ENCODE measurements at regions not wholly inside any gene's neighbourhood (a gene's known extent, or its start where the extent isn't known, plus 50 kb on each side); places are given as distances from the start of the nearest gene placed in this dataset.

DNA sequence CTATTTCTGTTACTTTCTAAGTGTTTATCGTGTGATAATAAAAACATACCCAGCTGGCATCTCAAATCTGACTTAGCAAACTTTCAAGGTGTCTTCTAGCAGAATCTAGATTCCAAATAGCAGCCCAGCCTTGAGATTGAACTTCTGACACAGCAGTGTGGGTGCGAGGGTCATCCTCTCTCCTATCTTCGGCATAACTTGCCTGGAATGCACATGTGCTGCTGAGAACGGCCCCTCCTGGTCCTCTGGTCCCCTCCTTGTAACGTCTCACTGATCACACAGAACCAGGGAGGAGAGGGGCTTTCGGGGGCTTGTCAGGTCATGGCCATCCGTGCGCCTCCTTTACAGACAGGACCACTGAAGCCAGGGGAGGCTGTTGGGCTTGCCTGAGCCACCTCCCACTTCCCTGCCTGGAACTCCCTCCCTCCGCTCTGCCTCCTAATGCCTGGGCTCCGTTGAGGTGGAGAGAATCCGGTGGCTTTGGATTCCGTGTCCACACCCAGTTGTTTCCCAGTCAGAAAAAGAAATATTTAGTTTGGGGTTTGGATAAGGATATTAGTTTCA lies 344.4 kb upstream of the C2CD4B start:
- H3K27ac ChIP-seq (ENCODE audit: low read depth in 1 of 2, low read length in 2 of 2): no peak overlapping the region
- no peak for DNase-seq (ENCODE audit: low spot score)
- WGBS: 85% methylated on average over 12 of the region's 12 CpGs
- H3K4me1 ChIP-seq (ENCODE audit: control insufficient read depth in 4 of 4, insufficient read depth in 4 of 4, low read length in 3 of 4): peaks cover 2 to 14% (median 11%) of the 10 kb centered on the region in 4 donors
- TF ChIP-seq, protein P1, sequence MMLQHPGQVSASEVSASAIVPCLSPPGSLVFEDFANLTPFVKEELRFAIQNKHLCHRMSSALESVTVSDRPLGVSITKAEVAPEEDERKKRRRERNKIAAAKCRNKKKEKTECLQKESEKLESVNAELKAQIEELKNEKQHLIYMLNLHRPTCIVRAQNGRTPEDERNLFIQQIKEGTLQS (IDR thresholded peaks at IDR 0.05): no peak
- TF ChIP-seq, protein P2, sequence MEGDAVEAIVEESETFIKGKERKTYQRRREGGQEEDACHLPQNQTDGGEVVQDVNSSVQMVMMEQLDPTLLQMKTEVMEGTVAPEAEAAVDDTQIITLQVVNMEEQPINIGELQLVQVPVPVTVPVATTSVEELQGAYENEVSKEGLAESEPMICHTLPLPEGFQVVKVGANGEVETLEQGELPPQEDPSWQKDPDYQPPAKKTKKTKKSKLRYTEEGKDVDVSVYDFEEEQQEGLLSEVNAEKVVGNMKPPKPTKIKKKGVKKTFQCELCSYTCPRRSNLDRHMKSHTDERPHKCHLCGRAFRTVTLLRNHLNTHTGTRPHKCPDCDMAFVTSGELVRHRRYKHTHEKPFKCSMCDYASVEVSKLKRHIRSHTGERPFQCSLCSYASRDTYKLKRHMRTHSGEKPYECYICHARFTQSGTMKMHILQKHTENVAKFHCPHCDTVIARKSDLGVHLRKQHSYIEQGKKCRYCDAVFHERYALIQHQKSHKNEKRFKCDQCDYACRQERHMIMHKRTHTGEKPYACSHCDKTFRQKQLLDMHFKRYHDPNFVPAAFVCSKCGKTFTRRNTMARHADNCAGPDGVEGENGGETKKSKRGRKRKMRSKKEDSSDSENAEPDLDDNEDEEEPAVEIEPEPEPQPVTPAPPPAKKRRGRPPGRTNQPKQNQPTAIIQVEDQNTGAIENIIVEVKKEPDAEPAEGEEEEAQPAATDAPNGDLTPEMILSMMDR (IDR thresholded peaks at IDR 0.05; ENCODE audit: low read depth, low read length, missing input control): no peak
- no peak for TF ChIP-seq HNF4G (IDR thresholded peaks at IDR 0.05)
- no peak for TF ChIP-seq EGR1 (IDR thresholded peaks at IDR 0.05; ENCODE audit: low read depth in 2 of 2)
- no peak for TF ChIP-seq FOXA2 (IDR thresholded peaks at IDR 0.05)
- TF ChIP-seq RAD21 (IDR thresholded peaks at IDR 0.05): no peak
- TF ChIP-seq RXRA (IDR thresholded peaks at IDR 0.05): no peak
- no peak for TF ChIP-seq FOXA1 (IDR thresholded peaks at IDR 0.05)
- TF ChIP-seq GABPA (IDR thresholded peaks at IDR 0.05 in 1 of 2, conservative IDR thresholded peaks at IDR 0.05 in 1 of 2): no peak
- no peak for TF ChIP-seq TAF1 (conservative IDR thresholded peaks at IDR 0.05)
- TF ChIP-seq JUND (IDR thresholded peaks at IDR 0.05): no peak
- TF ChIP-seq, protein P3, sequence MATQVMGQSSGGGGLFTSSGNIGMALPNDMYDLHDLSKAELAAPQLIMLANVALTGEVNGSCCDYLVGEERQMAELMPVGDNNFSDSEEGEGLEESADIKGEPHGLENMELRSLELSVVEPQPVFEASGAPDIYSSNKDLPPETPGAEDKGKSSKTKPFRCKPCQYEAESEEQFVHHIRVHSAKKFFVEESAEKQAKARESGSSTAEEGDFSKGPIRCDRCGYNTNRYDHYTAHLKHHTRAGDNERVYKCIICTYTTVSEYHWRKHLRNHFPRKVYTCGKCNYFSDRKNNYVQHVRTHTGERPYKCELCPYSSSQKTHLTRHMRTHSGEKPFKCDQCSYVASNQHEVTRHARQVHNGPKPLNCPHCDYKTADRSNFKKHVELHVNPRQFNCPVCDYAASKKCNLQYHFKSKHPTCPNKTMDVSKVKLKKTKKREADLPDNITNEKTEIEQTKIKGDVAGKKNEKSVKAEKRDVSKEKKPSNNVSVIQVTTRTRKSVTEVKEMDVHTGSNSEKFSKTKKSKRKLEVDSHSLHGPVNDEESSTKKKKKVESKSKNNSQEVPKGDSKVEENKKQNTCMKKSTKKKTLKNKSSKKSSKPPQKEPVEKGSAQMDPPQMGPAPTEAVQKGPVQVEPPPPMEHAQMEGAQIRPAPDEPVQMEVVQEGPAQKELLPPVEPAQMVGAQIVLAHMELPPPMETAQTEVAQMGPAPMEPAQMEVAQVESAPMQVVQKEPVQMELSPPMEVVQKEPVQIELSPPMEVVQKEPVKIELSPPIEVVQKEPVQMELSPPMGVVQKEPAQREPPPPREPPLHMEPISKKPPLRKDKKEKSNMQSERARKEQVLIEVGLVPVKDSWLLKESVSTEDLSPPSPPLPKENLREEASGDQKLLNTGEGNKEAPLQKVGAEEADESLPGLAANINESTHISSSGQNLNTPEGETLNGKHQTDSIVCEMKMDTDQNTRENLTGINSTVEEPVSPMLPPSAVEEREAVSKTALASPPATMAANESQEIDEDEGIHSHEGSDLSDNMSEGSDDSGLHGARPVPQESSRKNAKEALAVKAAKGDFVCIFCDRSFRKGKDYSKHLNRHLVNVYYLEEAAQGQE (IDR thresholded peaks at IDR 0.05): no peak
- no peak for TF ChIP-seq SP1 (IDR thresholded peaks at IDR 0.05)
- TF ChIP-seq, protein P4, sequence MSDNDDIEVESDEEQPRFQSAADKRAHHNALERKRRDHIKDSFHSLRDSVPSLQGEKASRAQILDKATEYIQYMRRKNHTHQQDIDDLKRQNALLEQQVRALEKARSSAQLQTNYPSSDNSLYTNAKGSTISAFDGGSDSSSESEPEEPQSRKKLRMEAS (IDR thresholded peaks at IDR 0.05): no peak
- no peak for TF ChIP-seq NR2F2 (IDR thresholded peaks at IDR 0.05)
- no peak overlapping the region for H3K4me3 ChIP-seq (ENCODE audit: low read depth in 1 of 3, low read length in 3 of 3)
- no peaks in the 10 kb centered on the region for H3K9me3 ChIP-seq (ENCODE audit: control insufficient read depth in 4 of 4, low read length in 3 of 4)
- H3K27me3 ChIP-seq (ENCODE audit: control insufficient read depth in 4 of 4, insufficient read depth in 4 of 4, low read length in 3 of 4): no peaks in the 10 kb centered on the region
- no peak overlapping the region for H3K9ac ChIP-seq (ENCODE audit: low read depth in 1 of 2, low read length in 2 of 2)
- no peaks in the 10 kb centered on the region for H3K36me3 ChIP-seq (ENCODE audit: control insufficient read depth in 4 of 4, insufficient read depth in 3 of 4, low read depth in 1 of 4, low read length in 3 of 4)

DNA sequence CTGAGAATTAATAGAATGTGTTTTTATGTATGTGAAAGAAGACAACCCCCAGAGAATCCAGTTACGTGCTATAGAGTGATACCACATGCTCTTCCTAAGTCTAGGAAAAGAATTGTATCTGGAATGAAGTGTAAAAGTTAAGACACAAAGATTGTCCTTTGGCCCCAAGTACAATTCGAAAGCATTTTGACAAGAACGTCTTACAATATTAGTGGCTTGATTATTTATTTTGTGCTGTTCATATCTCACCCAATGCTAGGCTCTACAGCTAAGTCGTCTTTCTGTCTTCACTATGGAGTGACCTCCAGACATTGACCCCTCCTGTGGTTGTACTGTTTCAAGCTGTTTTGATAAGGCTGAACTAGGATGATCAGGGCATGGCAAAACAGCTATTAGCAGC lies 345.7 kb upstream of the C2CD4B start:
- no peaks in the 10 kb centered on the region for H3K9me3 ChIP-seq (ENCODE audit: control insufficient read depth in 4 of 4, low read length in 3 of 4)
- WGBS: 87% methylated on average over 4 of the region's 4 CpGs
- H3K27me3 ChIP-seq (ENCODE audit: control insufficient read depth in 4 of 4, insufficient read depth in 4 of 4, low read length in 3 of 4): no peaks in the 10 kb centered on the region
- H3K27ac ChIP-seq (ENCODE audit: low read depth in 1 of 2, low read length in 2 of 2): no peak overlapping the region
- TF ChIP-seq, protein P2 (IDR thresholded peaks at IDR 0.05; ENCODE audit: low read depth, low read length, missing input control): no peak
- TF ChIP-seq, protein P1 (IDR thresholded peaks at IDR 0.05): no peak
- TF ChIP-seq JUND (IDR thresholded peaks at IDR 0.05) (no peak), YY1 (IDR thresholded peaks at IDR 0.05) (no peak), EGR1 (IDR thresholded peaks at IDR 0.05; ENCODE audit: low read depth in 2 of 2) (no peak)
- no peak for DNase-seq (ENCODE audit: low spot score)
- H3K36me3 ChIP-seq (ENCODE audit: control insufficient read depth in 4 of 4, insufficient read depth in 3 of 4, low read depth in 1 of 4, low read length in 3 of 4): no peaks in the 10 kb centered on the region
- H3K4me1 ChIP-seq (ENCODE audit: control insufficient read depth in 4 of 4, insufficient read depth in 4 of 4, low read length in 3 of 4): peaks cover 2 to 14% (median 10%) of the 10 kb centered on the region in 4 donors
- H3K4me3 ChIP-seq (ENCODE audit: low read depth in 1 of 3, low read length in 3 of 3): no peak overlapping the region
- H3K9ac ChIP-seq (ENCODE audit: low read depth in 1 of 2, low read length in 2 of 2): no peak overlapping the region

All from liver (tissue), 8 donors.